Suprapubic skin (tissue), 3 donors: ENCODE measurements at regions not wholly inside any gene's neighbourhood (a gene's known extent, or its start where the extent isn't known, plus 50 kb on each side); places are given as distances from the start of the nearest gene placed in this dataset.

Source experiments
- CTCF ChIP-seq, 2 donors: fragments of 200-600 bp in 1 of 2; fragments of 450-650 bp in 1 of 2; sonication (generic) in 1 of 2; IDR thresholded peaks; one replicate each; pipeline ENCODE4 v1.5.1; 2016 to 2019; ENCODE audit warnings: antibody characterized with exemption in 2 of 2, mild to moderate bottlenecking in 1 of 2, moderate library complexity in 1 of 2
- POLR2A ChIP-seq, 2 donors: fragments of 450-650 bp; IDR thresholded peaks; one replicate each; pipeline ENCODE4 v1.6.1; 2017; ENCODE audit warnings: antibody characterized with exemption in 2 of 2, mild to moderate bottlenecking in 2 of 2, moderate library complexity in 2 of 2

- TF ChIP-seq POLR2A (IDR thresholded peaks at IDR 0.05) = no peak
- TF ChIP-seq CTCF (IDR thresholded peaks at IDR 0.05) = no peak
Measured at GRCh38 chr17:53449324-53449723, 373.4 kb upstream of the KIF2B start.
